ENCODE measurements at regions not wholly inside any gene's neighbourhood (a gene's known extent, or its start where the extent isn't known, plus 50 kb on each side); places are given as distances from the start of the nearest gene placed in this dataset.
A peak's percentile ranks its signal among the peaks of the same experiment; 100 is the strongest.

- Histone ChIP-seq H3K36me3 (ENCODE audit: insufficient read depth, low read length) (no peaks in the 10 kb centered on the region), H2AFZ (ENCODE audit: low read length) (peak overlapping the region; percentile 46), H3K4me2 (ENCODE audit: low read length) (no peak overlapping the region), H3K9me3 (ENCODE audit: low read length) (no peaks in the 10 kb centered on the region), H3K79me2 (ENCODE audit: insufficient read depth, low read depth, low read length) (no peaks in the 10 kb centered on the region), H3K9me2 (ENCODE audit: insufficient read depth, low read length) (no peaks in the 10 kb centered on the region), H3K27ac (ENCODE audit: low read depth, low read length, poor library complexity, severe bottlenecking) (no peak overlapping the region), H4K20me1 (ENCODE audit: insufficient read depth, low read length) (no peaks in the 10 kb centered on the region), H3K4me3 (ENCODE audit: low read depth, low read length, poor library complexity, severe bottlenecking) (no peak overlapping the region), H3K4me1 (ENCODE audit: insufficient read depth, low read length, poor library complexity, severe bottlenecking) (peaks cover 14% of the 10 kb centered on the region)
- CTCF ChIA-PET (ENCODE audit: unreplicated experiment), result interaction anchor here (0.7 kb wide), 1 partner anchor 56 kb away, joined by 3 read pairs; no protein-coding TSS in a partner anchor
- BruUV-seq (replicated peaks), result no TSS peak
- intact Hi-C loops (cut with micrococcal nuclease; ENCODE audit: unreplicated experiment), result loop anchor here (1.0 to 10.0 kb wide), 8 partner anchors 55 to 836 kb away; partner anchors contain the start of gene SLC7A11
- POLR2A ChIA-PET, result interaction anchor here (0.6 to 2.4 kb wide), 8 partner anchors 10 to 642 kb away, joined by 3 to 10 read pairs (median 3); no protein-coding TSS in a partner anchor
- TF ChIP-seq EZH2phosphoT487 (IDR thresholded peaks at IDR 0.05; ENCODE audit: borderline replicate concordance, low read depth, low read length) (no peak), CTCF (conservative IDR thresholded peaks at IDR 0.05; ENCODE audit: low read length) (no peak)
- no peak for DNase-seq (ENCODE audit: low spot score)
Measured at GRCh38 chr4:138034871-138035270, 207.3 kb downstream of the SLC7A11 start.

GRCh38 chr4:138032222-138032621 is 209.9 kb downstream of the SLC7A11 start:
- Histone ChIP-seq H3K9me2 (ENCODE audit: insufficient read depth, low read length) (no peaks in the 10 kb centered on the region), H3K4me1 (ENCODE audit: insufficient read depth, low read length, poor library complexity, severe bottlenecking) (peaks cover 14% of the 10 kb centered on the region), H3K9me3 (ENCODE audit: low read length) (no peaks in the 10 kb centered on the region), H3K27ac (ENCODE audit: low read depth, low read length, poor library complexity, severe bottlenecking) (no peak overlapping the region), H3K4me3 (ENCODE audit: low read depth, low read length, poor library complexity, severe bottlenecking) (no peak overlapping the region), H4K20me1 (ENCODE audit: insufficient read depth, low read length) (no peaks in the 10 kb centered on the region), H3K79me2 (ENCODE audit: insufficient read depth, low read depth, low read length) (no peaks in the 10 kb centered on the region), H3K4me2 (ENCODE audit: low read length) (no peak overlapping the region), H3K36me3 (ENCODE audit: insufficient read depth, low read length) (no peaks in the 10 kb centered on the region), H2AFZ (ENCODE audit: low read length) (no peak overlapping the region)
- BruUV-seq (replicated peaks), result no TSS peak
- no peak for DNase-seq (ENCODE audit: low spot score)
- intact Hi-C loops (cut with micrococcal nuclease; ENCODE audit: unreplicated experiment), result loop anchor here (10.0 kb wide), 1 partner anchor 213 kb away; the partner anchor contains the start of gene SLC7A11
- ChIA-PET POLR2A (interaction anchor here (0.7 kb wide), 1 partner anchor 157 kb away, joined by 3 read pairs; no protein-coding TSS in a partner anchor), CTCF (ENCODE audit: unreplicated experiment) (no interaction called here)
- TF ChIP-seq EZH2phosphoT487 (IDR thresholded peaks at IDR 0.05; ENCODE audit: borderline replicate concordance, low read depth, low read length) (no peak), CTCF (conservative IDR thresholded peaks at IDR 0.05; ENCODE audit: low read length) (no peak)

- H3K9me3 ChIP-seq (ENCODE audit: low read length), result no peaks in the 10 kb centered on the region
- H3K27ac ChIP-seq (ENCODE audit: low read depth, low read length, poor library complexity, severe bottlenecking), result no peak overlapping the region
- H3K4me1 ChIP-seq (ENCODE audit: insufficient read depth, low read length, poor library complexity, severe bottlenecking), result peaks cover 6% of the 10 kb centered on the region
- no peaks in the 10 kb centered on the region for H3K36me3 ChIP-seq (ENCODE audit: insufficient read depth, low read length)
- ChIA-PET POLR2A (interaction anchor here (1.4 kb wide), 1 partner anchor 209 kb away, joined by 4 read pairs; no protein-coding TSS in a partner anchor), CTCF (ENCODE audit: unreplicated experiment) (no interaction called here)
- no TSS peak for BruUV-seq (replicated peaks)
- intact Hi-C loops (cut with micrococcal nuclease; ENCODE audit: unreplicated experiment), result loop anchor here (10.0 kb wide), 1 partner anchor 214 kb away; the partner anchor contains the start of gene SLC7A11
- no peaks in the 10 kb centered on the region for H3K79me2 ChIP-seq (ENCODE audit: insufficient read depth, low read depth, low read length)
- no peak overlapping the region for H2AFZ ChIP-seq (ENCODE audit: low read length)
- TF ChIP-seq EZH2phosphoT487 (IDR thresholded peaks at IDR 0.05; ENCODE audit: borderline replicate concordance, low read depth, low read length) (no peak), CTCF (conservative IDR thresholded peaks at IDR 0.05; ENCODE audit: low read length) (no peak)
- DNase-seq (ENCODE audit: low spot score), result no peak
- no peak overlapping the region for H3K4me2 ChIP-seq (ENCODE audit: low read length)
- H4K20me1 ChIP-seq (ENCODE audit: insufficient read depth, low read length), result no peaks in the 10 kb centered on the region
- no peaks in the 10 kb centered on the region for H3K9me2 ChIP-seq (ENCODE audit: insufficient read depth, low read length)
- no peak overlapping the region for H3K4me3 ChIP-seq (ENCODE audit: low read depth, low read length, poor library complexity, severe bottlenecking)
Measured at GRCh38 chr4:138030375-138030774, 211.8 kb downstream of the SLC7A11 start.
